Lower lobe of right lung (tissue), 2 donors: ENCODE measurements at regions not wholly inside any gene's neighbourhood (a gene's known extent, or its start where the extent isn't known, plus 50 kb on each side); places are given as distances from the start of the nearest gene placed in this dataset.

ENCODE experiments used
- ATAC-seq, 2 donors: fragments of 200-7000 bp; cut with Tn5 transposase; one replicate each; pipeline ENCODE4 v1.9.1; 2020 to 2022; ENCODE audit warnings: mild to moderate bottlenecking in 2 of 2, moderate library complexity in 2 of 2
- DNase-seq: peaks from one replicate; pipeline ENCODE4 v3.0.0-alpha.2; 2020
- H3K27ac ChIP-seq: fragments of 200-600 bp; one replicate; pipeline ENCODE4 v1.8.0; 2022
- H3K27me3 ChIP-seq: fragments of 200-600 bp; one replicate; pipeline ENCODE4 v1.8.0; 2022; ENCODE audit warnings: low read depth
- H3K36me3 ChIP-seq: fragments of 200-600 bp; one replicate; pipeline ENCODE4 v1.8.0; 2022; ENCODE audit warnings: mild to moderate bottlenecking
- H3K4me1 ChIP-seq: fragments of 200-600 bp; one replicate; pipeline ENCODE4 v1.8.0; 2022
- H3K4me3 ChIP-seq: fragments of 200-600 bp; one replicate; pipeline ENCODE4 v1.8.0; 2022; ENCODE audit warnings: mild to moderate bottlenecking
- H3K9me3 ChIP-seq: fragments of 200-600 bp; one replicate; pipeline ENCODE4 v1.8.0; 2022
- intact Hi-C: fragments of 100-400 bp; cut with DNase I; formaldehyde crosslinking; loops from one replicate; pipeline ENCODE4 v1.11.0; 2022
- TF ChIP-seq, protein P1 (sequence below): fragments of 200-600 bp; IDR thresholded peaks from one replicate; pipeline ENCODE4 v1.8.0; 2022; ENCODE audit warnings: antibody characterized with exemption, mild to moderate bottlenecking
- donor health status: DM: no; HTN: yes; CAD: no; lungs with severe emphysema.

DNA sequence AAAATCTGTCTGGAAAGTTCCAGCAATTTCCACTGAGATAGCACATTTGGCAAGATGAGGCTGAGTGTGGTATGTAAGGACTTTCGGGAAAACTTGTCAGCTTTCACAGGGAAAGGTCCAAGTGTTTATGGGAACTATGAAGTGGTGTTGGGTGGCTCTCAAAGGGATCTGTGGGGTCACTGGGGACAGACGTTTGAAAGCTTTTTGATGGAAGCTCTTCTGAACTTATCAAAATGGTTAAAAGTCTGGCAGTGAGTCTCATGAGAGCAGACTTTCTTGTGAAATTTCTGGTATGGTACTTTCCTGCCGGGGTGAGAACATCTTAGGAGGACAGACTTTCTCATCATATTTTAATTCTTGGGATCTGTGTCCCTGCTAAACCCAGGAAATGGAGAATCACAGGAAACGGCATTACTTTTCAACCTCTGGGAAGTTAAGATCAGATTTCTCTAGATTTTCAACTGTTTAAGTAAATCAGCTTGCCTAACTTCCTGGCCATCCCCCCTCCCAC is 546.3 kb upstream of the ZEB2 start:
- intact Hi-C loops: no loop called here

DNA sequence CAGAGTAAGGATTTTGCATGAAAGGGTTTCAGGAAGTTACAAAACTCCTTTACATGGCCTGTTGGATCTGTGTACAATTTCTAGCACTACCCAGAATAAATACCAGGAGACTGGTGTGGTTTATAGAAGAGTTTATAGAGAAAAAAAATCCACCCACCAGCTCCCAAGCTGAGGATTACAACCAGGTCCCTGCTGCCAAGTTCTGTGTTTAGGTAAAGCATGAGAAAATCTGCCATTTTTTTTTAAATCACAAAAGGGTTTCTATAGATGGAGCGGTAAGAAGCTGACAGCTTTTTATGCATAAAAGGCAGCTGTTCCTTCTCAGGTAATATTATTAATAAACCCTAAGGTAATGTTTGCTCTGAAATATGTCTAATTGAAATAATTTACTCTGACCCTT is 545.4 kb upstream of the ZEB2 start:
- TF ChIP-seq, protein P1, sequence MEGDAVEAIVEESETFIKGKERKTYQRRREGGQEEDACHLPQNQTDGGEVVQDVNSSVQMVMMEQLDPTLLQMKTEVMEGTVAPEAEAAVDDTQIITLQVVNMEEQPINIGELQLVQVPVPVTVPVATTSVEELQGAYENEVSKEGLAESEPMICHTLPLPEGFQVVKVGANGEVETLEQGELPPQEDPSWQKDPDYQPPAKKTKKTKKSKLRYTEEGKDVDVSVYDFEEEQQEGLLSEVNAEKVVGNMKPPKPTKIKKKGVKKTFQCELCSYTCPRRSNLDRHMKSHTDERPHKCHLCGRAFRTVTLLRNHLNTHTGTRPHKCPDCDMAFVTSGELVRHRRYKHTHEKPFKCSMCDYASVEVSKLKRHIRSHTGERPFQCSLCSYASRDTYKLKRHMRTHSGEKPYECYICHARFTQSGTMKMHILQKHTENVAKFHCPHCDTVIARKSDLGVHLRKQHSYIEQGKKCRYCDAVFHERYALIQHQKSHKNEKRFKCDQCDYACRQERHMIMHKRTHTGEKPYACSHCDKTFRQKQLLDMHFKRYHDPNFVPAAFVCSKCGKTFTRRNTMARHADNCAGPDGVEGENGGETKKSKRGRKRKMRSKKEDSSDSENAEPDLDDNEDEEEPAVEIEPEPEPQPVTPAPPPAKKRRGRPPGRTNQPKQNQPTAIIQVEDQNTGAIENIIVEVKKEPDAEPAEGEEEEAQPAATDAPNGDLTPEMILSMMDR: no peak
- intact Hi-C loops: no loop called here
- Histone ChIP-seq H3K4me3 (no peak overlapping the region), H3K36me3 (no peaks in the 10 kb centered on the region), H3K27me3 (no peaks in the 10 kb centered on the region), H3K4me1 (no peaks in the 10 kb centered on the region), H3K27ac (no peak overlapping the region), H3K9me3 (no peaks in the 10 kb centered on the region)
- ATAC-seq (no peak), DNase-seq (no peak)

More for the DNA sequence above, 546.3 kb upstream of the ZEB2 start:
- DNase-seq: no peak
- TF ChIP-seq, protein P1: no peak
- peak in 1 of 2 donors; percentile 53 for ATAC-seq
- Histone ChIP-seq H3K27me3 (no peaks in the 10 kb centered on the region), H3K27ac (peak overlapping the region; percentile 70), H3K4me3 (no peak overlapping the region), H3K36me3 (no peaks in the 10 kb centered on the region), H3K4me1 (no peaks in the 10 kb centered on the region), H3K9me3 (no peaks in the 10 kb centered on the region)

DNA sequence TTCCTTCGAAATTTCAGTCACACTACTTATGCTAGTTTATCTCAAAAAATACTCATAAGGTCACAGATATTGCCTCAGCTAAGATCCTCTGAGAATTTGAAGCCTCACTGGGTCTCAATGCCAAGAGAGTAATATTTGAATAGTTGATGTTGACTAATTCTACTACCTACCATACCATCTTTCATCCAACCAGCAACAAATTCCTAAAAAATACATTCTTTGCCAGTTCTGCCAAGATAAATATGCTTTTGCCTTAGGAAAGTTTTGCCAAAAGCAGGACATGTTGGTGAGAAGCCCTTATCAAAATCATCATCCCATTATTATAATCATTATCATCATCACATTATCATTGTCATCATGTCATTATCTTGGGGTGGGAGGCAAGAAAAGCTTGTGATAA is 544.6 kb upstream of the ZEB2 start:
- H3K4me3 ChIP-seq: no peak overlapping the region
- no peak overlapping the region for H3K27ac ChIP-seq
- intact Hi-C loops: no loop called here
- H3K27me3 ChIP-seq: no peaks in the 10 kb centered on the region
- ATAC-seq (no peak), DNase-seq (no peak)
- TF ChIP-seq, protein P1: no peak
- no peaks in the 10 kb centered on the region for H3K9me3 ChIP-seq
- H3K4me1 ChIP-seq: no peaks in the 10 kb centered on the region
- H3K36me3 ChIP-seq: no peaks in the 10 kb centered on the region

DNA sequence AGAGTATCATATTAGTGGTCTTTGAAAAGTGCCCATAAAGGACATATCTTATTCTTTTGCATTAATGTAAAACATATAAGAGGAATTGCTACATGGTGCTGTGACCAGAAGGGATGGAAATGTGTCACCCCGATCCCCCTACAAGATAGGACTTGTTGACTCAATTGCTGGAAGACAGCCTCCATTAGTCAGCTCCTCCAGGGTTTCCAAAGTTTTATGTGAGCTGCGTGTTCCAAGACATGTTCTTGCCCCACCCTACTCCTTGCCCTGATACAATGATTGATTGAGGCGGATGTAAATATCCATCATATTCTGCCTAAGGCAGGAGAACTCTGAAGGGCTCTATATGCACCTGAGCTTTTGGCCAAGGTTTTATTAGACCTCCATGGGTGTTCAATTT is 541.0 kb upstream of the ZEB2 start:
- Histone ChIP-seq H3K4me3 (no peak overlapping the region), H3K27ac (no peak overlapping the region), H3K27me3 (no peaks in the 10 kb centered on the region), H3K36me3 (no peaks in the 10 kb centered on the region), H3K4me1 (no peaks in the 10 kb centered on the region), H3K9me3 (no peaks in the 10 kb centered on the region)
- DNase-seq (no peak), ATAC-seq (no peak)
- intact Hi-C loops: no loop called here
- TF ChIP-seq, protein P1: no peak

DNA sequence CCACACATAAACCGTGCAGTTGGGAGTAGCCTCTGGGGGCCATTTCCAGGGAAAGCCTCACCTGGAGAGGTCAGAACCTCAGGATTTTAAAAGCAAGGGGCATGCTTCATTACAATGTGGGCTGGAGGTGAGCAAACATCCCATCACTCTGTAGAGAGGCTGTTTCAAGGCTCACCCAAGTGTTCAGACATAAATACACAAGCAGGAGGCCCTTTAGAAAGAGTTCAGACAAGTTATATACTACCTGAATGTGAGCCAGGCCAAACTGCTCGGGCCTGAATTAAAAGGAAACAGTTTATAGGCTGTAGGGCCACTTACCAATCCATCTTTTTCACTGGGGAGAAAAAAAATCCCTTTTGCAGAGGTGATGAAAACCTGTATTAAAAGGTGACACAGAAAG is 540.0 kb upstream of the ZEB2 start:
- H3K4me1 ChIP-seq: no peaks in the 10 kb centered on the region
- TF ChIP-seq, protein P1: no peak
- no peak overlapping the region for H3K4me3 ChIP-seq
- DNase-seq (no peak), ATAC-seq (no peak)
- no peak overlapping the region for H3K27ac ChIP-seq
- intact Hi-C loops: no loop called here
- H3K36me3 ChIP-seq: no peaks in the 10 kb centered on the region
- no peaks in the 10 kb centered on the region for H3K9me3 ChIP-seq
- H3K27me3 ChIP-seq: no peaks in the 10 kb centered on the region

DNA sequence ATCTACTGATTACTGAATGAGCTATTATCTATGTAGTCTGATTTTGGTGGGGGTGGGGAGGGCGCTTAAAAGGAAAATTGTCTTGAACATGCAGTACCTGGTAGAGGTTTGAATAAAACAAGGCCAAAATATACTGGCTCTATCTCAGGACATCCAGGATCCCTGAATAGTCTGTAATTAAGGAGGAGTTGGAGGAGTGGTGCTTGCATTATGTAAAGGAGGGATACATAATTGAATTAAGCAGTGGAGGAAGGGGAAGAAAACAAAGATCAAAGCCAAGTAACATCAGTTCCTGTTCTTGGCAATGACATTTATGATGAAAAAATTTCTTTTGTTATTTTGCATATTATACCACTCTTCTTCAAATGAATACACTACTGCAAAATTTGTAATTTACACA is 539.4 kb upstream of the ZEB2 start:
- Histone ChIP-seq H3K9me3 (no peaks in the 10 kb centered on the region), H3K27me3 (no peaks in the 10 kb centered on the region), H3K4me1 (no peaks in the 10 kb centered on the region), H3K4me3 (no peak overlapping the region), H3K36me3 (no peaks in the 10 kb centered on the region), H3K27ac (no peak overlapping the region)
- TF ChIP-seq, protein P1: no peak
- ATAC-seq (no peak), DNase-seq (no peak)
- intact Hi-C loops: no loop called here
